HG03575 (cell line): ENCODE measurements at regions not wholly inside any gene's neighbourhood (a gene's known extent, or its start where the extent isn't known, plus 50 kb on each side); places are given as distances from the start of the nearest gene placed in this dataset.

Experiments
- ATAC-seq: cut with Tn5 transposase; IDR thresholded peaks from one replicate; pipeline ENCODE4 v1.9.1; 2021; ENCODE audit not compliant: unreplicated experiment, insufficient number of reproducible peaks, low FRiP score; ENCODE audit errors: extremely low read depth

- no peak for ATAC-seq
Observed at GRCh38 chr20:7199861-7200260, 432.4 kb downstream of the BMP2 start.

GRCh38 chr20:7207186-7207798, 439.8 kb downstream of the BMP2 start:
- ATAC-seq: no peak

- no peak for ATAC-seq
Observed at GRCh38 chr20:7210910-7211309, 443.4 kb downstream of the BMP2 start.

- ATAC-seq: no peak
Observed at GRCh38 chr20:7214081-7214740, 446.7 kb downstream of the BMP2 start.

- no peak for ATAC-seq
Observed at GRCh38 chr20:7217606-7218005, 450.1 kb downstream of the BMP2 start.

DNA sequence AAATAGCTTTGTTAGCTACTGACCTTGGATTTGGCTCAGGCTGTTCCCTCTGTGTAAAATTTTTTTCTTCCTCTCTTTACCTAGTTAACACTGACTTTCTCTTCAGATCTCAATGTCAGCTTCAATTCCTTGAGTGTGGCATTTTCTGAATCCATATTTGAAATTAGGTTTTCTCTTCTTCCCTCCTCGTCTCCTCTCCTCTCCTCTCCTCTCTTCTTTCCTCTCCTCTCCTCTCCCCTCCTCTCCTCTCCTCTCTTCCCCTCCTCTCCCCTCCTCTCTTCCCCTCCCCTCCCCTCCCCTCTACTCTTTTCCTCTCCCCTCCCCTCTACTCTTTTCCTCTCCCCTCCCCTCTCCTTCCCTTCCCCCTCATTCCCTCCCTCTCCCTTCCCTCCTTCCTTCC, 453.3 kb downstream of the BMP2 start:
- ATAC-seq: no peak

- ATAC-seq: no peak
Observed at GRCh38 chr20:7226156-7226555, 458.7 kb downstream of the BMP2 start.

DNA sequence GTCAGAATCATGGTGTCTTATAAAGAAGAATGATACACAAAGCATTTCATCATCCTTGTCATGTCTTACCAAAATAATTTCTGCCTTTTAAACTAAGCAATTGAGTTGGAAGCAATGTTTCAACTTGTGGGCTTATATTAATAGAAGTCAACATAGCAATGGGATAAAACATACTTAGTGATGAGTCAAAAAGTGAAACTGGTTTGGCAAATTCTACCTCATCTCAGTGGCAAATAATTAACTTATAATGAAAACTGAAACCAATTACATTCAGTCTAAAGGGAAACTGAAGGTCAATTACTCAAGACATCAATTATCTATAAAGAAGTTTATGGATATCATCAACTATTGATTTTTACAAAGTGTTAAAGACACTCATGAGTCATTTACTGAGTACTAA, 463.8 kb downstream of the BMP2 start:
- no peak for ATAC-seq

- no peak for ATAC-seq
Observed at GRCh38 chr20:7232796-7233195, 465.3 kb downstream of the BMP2 start.

DNA sequence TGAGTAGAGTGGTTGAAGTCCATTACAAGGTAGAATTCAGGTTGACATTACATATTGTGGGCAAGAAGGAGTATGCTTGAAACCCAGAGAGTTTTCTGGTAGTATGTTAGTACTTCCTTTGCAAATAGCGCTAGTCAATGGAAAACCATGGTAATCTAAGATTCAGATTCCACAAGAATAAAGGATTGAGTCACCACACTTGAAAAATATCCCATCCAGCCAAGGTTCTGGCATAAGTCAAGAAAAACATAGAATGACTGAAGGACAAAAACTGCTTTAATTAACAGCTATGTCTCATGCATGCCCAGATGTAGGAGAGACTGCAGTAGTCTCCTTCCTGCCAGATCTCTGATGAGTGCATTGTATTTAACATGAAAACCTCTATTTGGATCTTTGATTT, 469.8 kb downstream of the BMP2 start:
- ATAC-seq: no peak

GRCh38 chr20:7240490-7240889, 473.0 kb downstream of the BMP2 start:
- no peak for ATAC-seq

GRCh38 chr20:7248281-7249201, 481.1 kb downstream of the BMP2 start:
- ATAC-seq: no peak

- no peak for ATAC-seq
Observed at GRCh38 chr20:7250337-7250736, 482.9 kb downstream of the BMP2 start.

GRCh38 chr20:7257099-7257498, 489.6 kb downstream of the BMP2 start:
- ATAC-seq: no peak

- ATAC-seq: no peak
Observed at GRCh38 chr20:7257692-7258466, 490.4 kb downstream of the BMP2 start.

DNA sequence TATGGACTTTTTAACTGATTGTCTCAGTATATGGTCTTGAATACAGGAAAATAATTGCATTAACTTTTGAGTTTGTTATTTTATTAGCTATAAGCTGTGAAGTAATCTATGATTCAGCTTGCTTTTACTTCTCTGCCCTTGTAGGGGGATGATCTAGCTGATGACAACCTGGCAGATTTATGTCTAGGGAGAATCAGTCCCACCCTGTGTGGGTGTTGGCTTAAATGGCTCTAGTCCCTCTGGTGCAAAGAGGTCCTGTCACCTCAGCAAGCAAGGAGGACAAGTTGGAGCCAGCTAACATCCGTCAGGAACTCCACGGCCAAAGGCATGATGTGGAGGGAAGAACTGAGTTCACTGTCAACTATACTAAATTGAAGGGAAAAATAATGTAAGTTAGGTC, 495.3 kb downstream of the BMP2 start:
- no peak for ATAC-seq

- no peak for ATAC-seq
Observed at GRCh38 chr20:7264137-7264536, 496.7 kb downstream of the BMP2 start.

GRCh38 chr20:7269452-7269851, 502.0 kb downstream of the BMP2 start:
- no peak for ATAC-seq

DNA sequence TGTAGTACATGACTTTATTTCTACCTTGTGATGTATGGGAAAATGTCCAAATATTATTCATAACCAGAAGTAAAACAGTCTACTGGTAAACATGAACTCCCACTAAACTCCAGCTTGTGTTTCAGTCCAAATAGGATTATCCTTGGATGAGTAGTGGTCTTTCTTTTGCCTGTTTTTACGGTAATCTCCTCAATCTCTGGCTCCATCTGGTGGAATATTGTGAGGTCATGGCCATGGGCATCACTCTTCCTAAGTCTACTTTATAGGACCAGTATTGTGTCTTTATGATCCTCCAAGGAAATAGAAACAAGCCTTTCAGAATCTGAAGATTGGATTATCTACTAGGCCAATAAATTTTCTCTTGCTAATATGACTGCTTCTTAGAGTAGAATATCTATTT, 505.0 kb downstream of the BMP2 start:
- ATAC-seq: no peak
